Vagina (tissue), 2 donors: ENCODE measurements at regions not wholly inside any gene's neighbourhood (a gene's known extent, or its start where the extent isn't known, plus 50 kb on each side); places are given as distances from the start of the nearest gene placed in this dataset.

Experiments
- POLR2AphosphoS5 ChIP-seq, 2 donors: sonication (generic); formaldehyde crosslinking; IDR thresholded peaks; one replicate each; pipeline ENCODE4 v1.9.0; 2017; ENCODE audit warnings: antibody characterized with exemption in 2 of 2, mild to moderate bottlenecking in 2 of 2, low read depth in 1 of 2; ENCODE audit not compliant: insufficient read depth in 1 of 2
- TF ChIP-seq, protein P1 (sequence below), 3 experiments: fragments of 450-650 bp in 2 of 3; fragments of 200-600 bp in 1 of 3; sonication (generic) in 1 of 3; IDR thresholded peaks; one replicate each; pipeline ENCODE4 v1.5.1; 2017 to 2019; ENCODE audit warnings: antibody characterized with exemption in 3 of 3, mild to moderate bottlenecking in 2 of 3, moderate library complexity in 2 of 3

- no peak for TF ChIP-seq POLR2AphosphoS5 (IDR thresholded peaks at IDR 0.05; ENCODE audit: insufficient read depth in 1 of 2, low read depth in 1 of 2)
- TF ChIP-seq, protein P1, sequence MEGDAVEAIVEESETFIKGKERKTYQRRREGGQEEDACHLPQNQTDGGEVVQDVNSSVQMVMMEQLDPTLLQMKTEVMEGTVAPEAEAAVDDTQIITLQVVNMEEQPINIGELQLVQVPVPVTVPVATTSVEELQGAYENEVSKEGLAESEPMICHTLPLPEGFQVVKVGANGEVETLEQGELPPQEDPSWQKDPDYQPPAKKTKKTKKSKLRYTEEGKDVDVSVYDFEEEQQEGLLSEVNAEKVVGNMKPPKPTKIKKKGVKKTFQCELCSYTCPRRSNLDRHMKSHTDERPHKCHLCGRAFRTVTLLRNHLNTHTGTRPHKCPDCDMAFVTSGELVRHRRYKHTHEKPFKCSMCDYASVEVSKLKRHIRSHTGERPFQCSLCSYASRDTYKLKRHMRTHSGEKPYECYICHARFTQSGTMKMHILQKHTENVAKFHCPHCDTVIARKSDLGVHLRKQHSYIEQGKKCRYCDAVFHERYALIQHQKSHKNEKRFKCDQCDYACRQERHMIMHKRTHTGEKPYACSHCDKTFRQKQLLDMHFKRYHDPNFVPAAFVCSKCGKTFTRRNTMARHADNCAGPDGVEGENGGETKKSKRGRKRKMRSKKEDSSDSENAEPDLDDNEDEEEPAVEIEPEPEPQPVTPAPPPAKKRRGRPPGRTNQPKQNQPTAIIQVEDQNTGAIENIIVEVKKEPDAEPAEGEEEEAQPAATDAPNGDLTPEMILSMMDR (IDR thresholded peaks at IDR 0.05), result no peak
These were observed 50.4 kb upstream of the TAB2 start for GRCh38 chr6:149267072-149267471.
